Skin epidermis (tissue), 12 donors: ENCODE measurements at regions not wholly inside any gene's neighbourhood (a gene's known extent, or its start where the extent isn't known, plus 50 kb on each side); places are given as distances from the start of the nearest gene placed in this dataset.

Source experiments
- H3K27ac ChIP-seq, 21 experiments: fragments of 200-600 bp; sonication (generic) in 11 of 21; one replicate each; pipeline ENCODE4 v1.5.0; 2020; ENCODE audit warnings: mild to moderate bottlenecking in 3 of 21, inconsistent platforms in 2 of 21, moderate library complexity in 2 of 21
- H3K4me3 ChIP-seq, 7 experiments: fragments of 200-600 bp; sonication (generic) in 2 of 7; one replicate each; pipeline ENCODE4 v1.5.0; 2020; ENCODE audit warnings: inconsistent platforms in 2 of 7, mild to moderate bottlenecking in 2 of 7, moderate library complexity in 1 of 7

DNA sequence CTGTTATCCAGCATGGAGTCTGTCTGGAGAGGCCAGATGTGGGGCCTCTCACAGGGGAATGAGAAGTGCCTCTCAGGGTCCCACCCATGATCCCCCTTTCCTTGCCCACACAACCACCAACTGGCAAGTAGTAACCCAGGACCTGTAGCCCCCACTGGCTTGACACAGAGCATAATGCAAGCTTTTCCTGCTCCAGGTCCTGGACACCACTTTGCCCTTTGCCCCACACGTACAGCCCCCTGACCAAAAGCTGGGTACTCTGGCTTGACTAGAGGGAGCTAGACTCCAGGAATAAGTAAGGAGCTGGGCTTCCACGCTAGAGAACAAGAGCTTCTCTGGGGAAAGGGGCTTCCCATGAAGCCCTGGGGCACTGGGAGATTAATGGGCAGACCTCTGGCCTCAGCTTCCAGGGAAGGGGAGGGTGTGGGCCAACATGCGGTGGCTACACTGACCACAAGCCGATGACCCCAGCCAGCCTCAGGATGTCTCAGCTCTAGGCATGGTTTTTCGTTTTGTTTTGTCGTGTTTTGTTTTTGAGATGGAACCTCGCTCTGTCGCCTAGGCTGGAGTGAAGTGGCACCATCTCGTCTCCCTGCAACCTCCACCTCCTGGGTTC, 109.5 kb downstream of the C9orf50 start:
- no peak overlapping the region for H3K27ac ChIP-seq
- H3K4me3 ChIP-seq, result no peak overlapping the region

DNA sequence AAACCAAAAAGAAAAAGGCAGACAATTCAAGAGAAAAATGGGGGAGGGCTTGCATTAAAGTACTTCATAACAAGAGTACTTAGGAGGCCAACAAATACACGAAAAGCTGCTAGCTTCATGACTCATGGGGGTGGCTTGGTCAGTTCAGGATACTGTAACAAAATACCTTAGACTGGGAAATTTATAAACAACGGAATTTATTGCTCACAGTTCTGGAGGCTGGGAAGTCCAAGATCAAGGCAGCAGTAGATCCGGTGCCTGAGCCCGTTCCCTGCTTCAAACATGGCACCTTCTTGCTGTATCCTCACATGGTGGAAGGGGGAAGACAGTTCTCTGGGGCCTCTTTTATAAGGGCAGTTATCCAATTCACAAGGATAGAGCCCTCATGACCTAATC, 111.4 kb downstream of the C9orf50 start:
- no peak overlapping the region for H3K4me3 ChIP-seq

DNA sequence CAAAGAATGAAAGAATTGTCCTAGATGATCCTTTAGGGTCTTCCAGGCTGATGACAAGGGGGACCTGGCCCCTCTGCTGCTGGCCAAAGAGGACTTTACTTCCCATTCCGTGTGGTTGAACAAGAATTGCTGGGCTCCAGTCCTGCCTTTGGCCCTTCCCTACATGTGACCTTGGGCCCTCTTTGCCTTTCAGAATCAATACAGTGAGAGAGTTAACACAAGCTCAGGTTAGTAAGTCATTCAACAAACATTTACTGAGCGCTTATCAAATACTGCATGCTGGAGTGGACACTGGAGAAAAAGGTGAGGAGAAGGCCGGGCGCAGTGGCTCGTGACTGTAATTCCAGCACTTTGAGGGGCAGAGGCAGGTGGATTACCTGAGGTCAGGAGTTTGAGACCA, 113.1 kb downstream of the C9orf50 start:
- no peak overlapping the region for H3K4me3 ChIP-seq
- H3K27ac ChIP-seq, result no peak overlapping the region

More for the DNA sequence above, 111.4 kb downstream of the C9orf50 start:
- no peak overlapping the region for H3K27ac ChIP-seq

DNA sequence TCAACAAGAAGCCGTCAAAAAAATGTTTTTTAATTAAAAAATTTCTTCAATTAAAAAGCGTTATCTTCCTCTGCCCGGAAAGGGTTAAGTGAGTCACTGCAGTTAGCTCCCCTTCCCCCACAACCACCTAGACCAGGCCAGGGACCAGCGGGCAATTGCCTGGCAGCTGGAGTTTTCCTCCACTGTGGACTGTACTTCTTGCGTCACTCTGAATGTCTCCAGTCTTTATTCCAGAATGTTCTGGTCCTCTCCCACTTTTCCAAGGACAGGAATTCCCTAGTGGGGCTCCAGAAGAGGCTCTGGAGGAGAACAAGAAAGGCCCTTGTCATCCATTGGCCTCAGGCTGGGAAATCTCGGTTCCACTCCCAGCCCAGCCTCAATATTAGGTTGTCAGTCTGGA, 114.0 kb downstream of the C9orf50 start:
- peak overlapping the region in 1 of 21 experiments; percentile 3 for H3K27ac ChIP-seq
- H3K4me3 ChIP-seq, result no peak overlapping the region

DNA sequence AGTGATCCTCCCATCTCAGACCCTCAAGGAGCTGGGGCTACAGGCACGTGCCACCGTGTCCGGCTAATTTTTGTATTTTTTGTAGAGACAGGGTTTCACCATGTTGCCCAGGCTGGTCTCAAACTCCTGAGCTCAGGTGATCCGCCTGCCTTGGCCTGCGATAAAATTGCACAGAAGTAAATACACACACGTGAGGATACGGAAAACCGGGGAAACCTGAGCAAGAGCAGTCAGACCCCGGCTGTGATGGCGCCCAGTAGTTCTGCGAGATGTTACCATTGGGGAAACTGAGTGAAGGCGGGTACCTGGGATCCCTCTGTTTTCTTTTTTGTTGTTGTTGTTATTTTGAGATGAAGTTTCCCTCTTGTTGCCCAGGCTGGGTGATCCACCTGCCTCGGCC, 114.9 kb downstream of the C9orf50 start:
- no peak overlapping the region for H3K27ac ChIP-seq
- no peak overlapping the region for H3K4me3 ChIP-seq

DNA sequence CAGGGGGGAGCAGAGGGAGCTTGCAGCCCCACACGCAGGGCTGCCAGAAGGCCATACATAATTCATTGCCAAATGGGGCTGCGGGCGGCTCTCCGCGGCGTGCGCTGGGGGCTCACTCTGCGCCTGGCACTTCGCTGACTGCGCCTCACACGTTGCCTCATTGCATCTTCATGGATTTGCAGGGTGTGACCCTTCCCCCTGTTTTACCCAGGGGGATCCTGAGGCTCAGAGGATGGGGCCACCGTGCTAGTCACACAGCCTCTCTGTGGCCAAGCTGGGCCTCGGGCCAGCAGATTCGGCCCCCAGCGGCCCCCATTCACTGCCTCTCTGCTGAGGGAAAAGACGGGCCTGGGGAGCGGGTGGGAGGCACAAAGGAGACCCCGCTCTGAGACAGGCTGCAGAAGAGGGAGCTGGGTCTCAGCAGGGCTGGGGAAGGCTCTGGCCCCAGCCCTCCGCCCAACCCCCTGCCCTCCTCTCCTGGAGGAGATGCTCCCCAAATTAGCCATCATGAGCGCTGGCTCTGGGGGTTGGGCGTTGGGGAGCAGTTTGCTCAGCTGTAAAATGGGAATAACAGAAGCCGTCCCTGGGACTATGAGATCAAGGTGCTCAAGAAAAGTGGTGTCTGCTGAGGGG, 115.5 kb downstream of the C9orf50 start:
- H3K4me3 ChIP-seq, result no peak overlapping the region
- no peak overlapping the region for H3K27ac ChIP-seq

DNA sequence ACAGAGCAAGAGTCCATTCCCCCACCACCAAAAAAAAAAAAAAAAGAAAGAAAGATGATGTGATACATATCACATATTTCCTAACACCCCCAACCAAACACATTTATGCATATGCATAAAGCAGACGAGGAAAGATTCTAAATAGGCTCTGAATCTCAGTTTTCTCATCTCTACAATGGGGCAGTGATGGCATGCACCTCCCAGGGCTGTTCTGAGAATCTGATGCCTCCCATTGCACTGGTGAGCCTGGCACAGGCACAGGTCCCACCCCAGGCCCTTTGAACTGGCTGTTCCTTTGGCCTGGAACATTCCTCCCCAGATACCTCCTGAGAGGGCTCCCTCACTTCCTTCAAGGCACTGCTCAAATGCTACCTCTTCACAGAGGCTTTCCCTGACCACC, 116.5 kb downstream of the C9orf50 start:
- H3K27ac ChIP-seq, result no peak overlapping the region

DNA sequence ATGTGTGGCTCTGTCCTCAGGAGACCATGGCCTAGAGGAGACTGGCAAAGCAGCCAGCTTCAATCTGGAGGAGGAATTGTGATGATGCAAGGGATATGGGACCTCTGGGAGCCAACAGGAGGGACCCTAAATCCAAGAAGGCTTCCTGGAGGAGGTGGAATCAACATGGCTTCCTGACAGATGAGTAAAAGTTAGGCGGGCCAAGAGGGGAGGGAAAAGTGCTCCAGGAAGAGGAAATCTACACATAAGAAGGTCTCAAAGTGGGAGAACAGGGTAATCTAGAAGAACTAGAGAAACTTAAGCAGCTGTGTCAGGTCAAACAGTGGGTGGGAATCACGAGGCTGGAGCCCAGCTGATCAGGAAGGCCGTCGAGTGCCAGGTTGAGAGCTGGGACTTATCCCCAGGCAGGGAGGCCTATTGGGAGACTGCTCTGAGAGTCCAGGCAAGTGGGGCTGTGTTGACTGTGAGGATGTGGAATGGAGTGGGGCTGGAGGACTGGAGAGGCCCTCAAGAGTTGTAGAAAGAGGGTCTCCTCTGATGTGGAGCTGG, 119.1 kb downstream of the C9orf50 start:
- no peak overlapping the region for H3K4me3 ChIP-seq
- peak overlapping the region in 5 of 21 experiments; percentile 9 to 39 (median 23) for H3K27ac ChIP-seq

More for the DNA sequence above, 116.5 kb downstream of the C9orf50 start:
- H3K4me3 ChIP-seq, result no peak overlapping the region

DNA sequence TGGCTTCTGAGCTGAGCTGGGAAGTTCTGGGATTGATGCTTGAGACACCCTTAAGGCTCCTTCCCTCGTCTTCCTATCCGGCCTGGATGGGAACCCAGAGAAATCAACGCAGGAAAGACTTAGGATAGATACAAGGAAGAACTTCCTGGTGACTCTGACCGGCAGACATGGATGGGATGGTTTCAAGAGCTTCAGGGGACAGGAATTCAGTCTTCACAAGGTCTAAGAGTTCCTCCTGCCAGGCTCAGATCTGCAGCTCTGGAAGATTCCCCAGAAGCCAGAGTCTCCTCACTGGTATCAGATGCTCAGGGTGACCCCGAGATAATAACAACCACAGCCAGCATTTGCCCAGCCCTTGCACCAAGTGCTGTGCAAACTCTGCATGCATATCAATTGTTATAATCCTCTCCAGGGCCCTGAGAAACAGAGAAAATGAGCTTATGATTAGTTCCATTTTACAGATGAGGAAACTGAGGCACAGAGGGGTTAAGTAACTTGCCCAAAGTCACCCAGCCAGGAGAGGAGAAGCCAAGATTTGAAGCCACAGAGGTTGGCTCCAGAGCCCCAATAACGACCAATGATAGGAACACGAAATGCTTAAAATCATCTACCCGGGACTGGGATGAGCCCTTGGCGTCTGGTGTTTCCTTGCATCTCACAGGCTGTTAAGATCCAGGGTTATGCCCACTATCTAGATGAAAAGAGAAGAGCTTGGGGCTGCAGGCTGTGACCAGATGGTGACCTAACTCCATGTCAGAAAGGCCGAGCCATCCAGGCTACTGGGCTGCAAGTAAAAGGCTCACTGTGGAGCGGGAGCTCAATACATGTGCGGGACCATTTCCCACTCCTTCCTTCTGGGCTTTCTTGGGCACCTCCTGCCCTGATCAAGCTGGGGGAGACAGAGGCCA, 119.8 kb downstream of the C9orf50 start:
- Histone ChIP-seq H3K27ac (peak overlapping the region in 17 of 21 experiments; percentile 36 to 98 (median 91)), H3K4me3 (no peak overlapping the region)

DNA sequence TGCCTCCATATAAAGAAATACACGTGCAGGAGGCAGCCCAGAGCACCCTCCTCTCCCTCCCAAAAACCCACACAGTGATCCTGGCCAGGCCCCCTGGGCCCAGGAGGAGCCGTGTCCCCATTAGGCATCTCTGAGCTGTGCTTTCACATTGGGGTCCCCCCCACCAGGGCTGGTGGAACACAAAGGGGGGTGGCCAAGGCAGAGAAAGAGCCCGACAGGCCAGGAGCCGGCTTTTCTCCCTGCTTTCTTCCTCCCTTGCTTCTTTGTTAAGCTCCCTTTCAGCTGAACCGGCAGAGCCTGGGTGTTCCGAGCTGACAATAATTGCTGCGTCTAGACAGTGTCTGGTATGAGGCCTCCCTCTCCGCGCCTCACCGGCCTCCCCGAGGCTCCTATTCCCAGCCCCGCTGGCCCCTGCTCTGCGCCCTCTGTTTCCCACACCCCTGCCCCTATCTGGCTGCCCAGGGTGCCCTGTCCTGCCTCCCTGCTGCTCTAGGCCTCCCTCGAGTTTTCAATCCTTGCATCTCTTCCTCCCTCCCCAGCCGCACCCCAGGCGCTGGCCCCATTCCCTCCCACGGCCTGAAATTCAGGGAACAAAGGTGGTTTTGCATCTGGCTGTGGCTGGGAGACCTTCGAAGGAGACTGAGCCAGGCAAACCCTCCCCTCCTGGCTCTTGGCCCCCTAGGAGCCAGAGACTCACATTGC, 120.6 kb downstream of the C9orf50 start:
- Histone ChIP-seq H3K4me3 (no peak overlapping the region), H3K27ac (peak overlapping the region in 20 of 21 experiments; percentile 14 to 98 (median 78))

DNA sequence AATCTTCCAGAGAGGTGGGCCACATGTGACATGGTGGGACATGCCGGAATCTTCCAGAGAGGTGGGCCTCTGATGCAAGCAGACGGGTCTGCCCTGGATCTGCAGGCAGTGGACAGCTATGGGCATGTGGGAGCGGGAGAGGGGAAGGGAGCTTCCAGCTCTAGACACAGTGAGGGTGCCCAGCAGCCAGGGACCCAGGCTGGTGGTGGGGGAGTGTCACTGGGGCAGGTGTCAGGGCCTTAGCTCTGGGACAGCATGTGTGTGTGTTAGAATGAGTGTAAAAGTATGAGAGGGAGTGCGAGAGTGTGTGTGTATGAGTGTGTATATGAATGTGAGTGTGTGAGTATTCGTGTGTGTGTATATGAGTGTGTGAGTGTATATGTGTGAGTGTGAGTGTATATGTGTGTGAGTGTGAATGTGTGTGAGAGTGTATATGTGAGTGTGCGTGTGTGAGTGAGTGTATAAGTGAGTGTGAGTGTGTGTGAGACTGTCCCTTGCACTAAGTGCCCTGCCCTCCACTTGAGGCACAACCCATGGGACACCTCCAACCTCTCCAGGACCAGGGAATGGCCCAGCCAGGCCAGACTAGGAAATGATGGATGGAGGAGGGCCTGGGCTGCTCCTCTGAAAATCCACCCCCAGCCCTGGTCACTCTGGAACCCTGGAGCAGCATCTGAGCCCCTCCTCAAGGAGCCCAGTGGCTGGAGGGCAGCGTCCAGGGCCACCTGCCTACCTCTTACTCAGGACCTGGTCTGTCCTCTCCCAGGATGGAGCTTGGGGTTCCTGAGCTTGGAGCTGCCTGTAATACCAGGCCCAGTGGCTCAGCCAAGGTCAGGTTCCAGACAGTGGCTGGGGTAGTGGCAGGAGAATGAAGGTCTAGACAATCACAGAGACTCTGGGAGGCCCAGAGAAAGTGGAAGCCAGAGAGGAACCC, 122.2 kb downstream of the C9orf50 start:
- Histone ChIP-seq H3K4me3 (no peak overlapping the region), H3K27ac (peak overlapping the region in 20 of 21 experiments; percentile 77 to 100 (median 94))

DNA sequence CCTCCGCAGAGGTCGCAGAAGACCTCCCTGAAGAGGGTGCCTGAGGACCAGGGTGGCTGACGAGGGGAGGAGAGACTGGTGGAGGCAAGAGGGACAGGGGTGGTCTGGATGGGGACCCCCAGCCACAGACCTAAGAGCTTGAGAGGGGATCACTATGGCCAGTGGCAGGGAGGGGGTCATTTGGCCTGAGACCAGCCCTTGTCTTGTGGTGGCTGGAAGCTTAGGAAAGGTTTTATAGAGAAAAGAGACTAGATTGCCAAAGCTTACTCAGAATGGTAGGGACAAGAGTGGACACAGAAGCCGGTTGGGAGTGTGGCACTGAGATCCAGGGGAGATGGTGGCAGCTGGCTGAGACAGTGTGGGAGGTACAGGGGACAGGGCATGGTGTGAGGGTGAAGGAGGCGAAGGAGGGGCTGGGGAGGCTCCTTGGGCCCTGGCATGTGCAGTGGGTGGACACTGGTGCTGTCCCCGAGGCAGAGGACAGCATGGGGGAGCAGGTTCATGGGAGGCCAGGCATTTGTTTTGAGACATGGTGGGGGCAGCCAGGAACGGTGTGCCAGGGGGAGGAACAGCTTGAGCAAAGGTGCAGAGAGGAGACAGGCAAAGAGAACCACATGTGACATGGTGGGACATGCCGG, 123.0 kb downstream of the C9orf50 start:
- peak overlapping the region in 20 of 21 experiments; percentile 77 to 100 (median 94) for H3K27ac ChIP-seq
- H3K4me3 ChIP-seq, result peak overlapping the region in 6 of 7 experiments; percentile 45 to 57 (median 49)

DNA sequence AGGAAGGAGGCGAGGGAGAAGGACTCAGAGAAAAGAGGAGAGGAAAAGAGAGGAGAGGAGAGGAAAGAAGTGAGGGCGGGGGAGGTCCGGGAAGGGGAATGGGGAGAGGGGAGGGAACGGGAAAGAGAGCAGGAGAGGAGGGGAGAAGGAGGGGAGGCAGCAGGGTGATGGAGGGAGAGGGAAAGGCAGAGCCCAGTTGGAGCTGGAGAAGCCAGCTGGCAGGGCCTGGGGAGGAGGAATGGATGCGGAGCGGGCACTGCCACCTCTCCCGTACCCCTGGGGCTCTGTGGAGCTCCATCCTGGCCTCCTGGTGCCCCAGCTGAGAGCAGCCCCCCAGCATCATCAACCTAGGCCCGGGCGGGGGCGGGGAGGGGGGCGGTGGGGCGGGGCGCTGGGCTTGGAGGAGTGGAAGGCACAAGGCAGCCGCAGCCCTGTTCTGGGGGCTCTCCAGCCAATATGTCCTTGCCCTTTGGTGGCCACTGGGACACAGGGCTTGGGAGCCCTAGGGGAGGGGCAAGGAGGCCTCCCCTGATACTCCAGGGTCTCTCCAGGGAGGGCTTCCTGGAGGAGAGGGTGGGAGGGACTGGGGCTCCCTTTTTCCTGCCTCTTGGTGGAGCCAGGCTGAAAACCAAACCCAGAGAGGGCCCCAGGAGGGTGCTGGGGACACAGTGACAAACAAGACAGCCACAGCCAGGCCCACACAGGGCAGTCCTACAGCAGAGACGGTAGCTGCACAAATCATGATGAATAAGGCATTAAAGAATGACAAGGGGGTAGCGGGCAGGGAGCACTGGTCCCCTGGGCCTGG, 123.7 kb downstream of the C9orf50 start:
- Histone ChIP-seq H3K27ac (peak overlapping the region; percentile 71 to 100 (median 93)), H3K4me3 (peak overlapping the region; percentile 39 to 57 (median 49))

DNA sequence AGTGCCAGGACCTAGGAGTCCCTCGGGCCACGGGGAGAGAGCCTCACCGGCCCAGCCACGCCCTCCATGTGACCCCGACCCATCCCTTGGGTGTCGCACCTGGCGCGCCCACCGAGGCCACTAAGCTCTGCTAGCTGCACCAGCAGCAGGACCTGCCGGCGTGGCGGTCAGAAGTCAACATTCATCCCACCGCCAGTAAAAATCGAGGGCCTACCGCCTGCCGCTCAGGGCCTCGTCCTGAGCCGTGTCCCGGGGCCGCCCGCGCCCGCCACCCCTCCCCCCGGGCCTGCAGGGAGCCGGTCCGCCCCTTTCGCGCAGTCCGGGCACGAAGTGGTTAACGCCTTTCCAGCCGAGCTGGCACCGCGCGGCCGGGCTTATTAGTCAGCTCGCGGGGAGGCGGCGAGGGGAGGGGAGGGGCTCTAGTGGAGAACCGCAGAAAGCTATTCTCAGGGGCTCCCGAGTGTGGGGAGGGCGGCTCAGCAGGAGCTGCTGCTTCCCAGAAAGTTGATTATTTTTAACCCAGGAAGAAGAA, 124.4 kb downstream of the C9orf50 start:
- H3K4me3 ChIP-seq, result peak overlapping the region; percentile 39 to 57 (median 49)
- peak overlapping the region; percentile 71 to 100 (median 93) for H3K27ac ChIP-seq

DNA sequence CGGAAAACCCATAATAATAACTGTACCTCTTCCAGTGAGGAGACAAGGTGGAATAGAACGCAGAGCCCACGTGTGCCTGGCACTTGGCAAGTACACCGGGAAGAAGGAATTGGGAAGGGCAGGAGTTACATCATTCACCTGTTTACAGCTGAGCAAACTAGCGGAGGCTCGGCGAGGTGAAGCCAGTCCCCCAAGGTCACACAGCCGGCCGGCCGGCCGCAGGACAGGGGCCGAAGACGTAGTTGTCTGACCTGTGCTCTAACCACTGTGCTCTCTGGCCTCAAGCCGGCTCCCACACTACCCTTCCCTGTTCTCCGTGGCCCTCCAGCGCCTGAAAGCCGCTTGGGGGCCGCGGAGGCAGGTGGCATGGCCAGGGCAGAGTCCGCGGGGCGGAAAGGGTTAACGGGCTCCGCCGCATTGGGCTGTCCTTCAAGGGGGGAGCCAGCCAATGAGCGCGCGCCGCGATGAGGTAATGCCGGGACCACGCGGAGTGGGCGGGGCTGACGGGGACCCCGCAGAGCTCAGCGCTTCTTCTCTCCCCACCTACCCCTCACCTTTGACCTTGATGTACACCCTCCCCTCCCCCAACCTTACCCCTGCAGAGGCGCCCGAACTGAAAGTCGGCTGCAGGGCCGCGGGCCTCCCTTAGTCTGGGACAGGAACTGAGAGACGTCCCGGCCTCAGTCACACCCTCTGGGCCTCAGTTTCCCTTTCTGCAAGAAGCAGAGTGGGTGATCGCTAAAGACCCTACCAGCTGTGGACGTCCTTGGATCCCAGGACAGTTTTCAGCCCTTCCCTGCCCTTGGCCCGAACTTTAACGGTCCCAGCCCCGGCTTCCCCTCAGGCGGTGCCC, 125.1 kb downstream of the C9orf50 start:
- Histone ChIP-seq H3K27ac (peak overlapping the region; percentile 71 to 100 (median 93)), H3K4me3 (peak overlapping the region; percentile 39 to 57 (median 49))
